ENCODE measurements at regions not wholly inside any gene's neighbourhood (a gene's known extent, or its start where the extent isn't known, plus 50 kb on each side); places are given as distances from the start of the nearest gene placed in this dataset.
"Not testable (repeated sequence)": the region's sequence is repeated elsewhere in the genome, so short reads cannot be mapped to it uniquely, and the experiment has no call there.

GRCh38 chr12:69027411-69027881 is 94.5 kb upstream of the CPM start:
- FAIRE-seq, result no peak

GRCh38 chr12:69028941-69029729 is 96.2 kb upstream of the CPM start:
- no peak for DNase-seq (ENCODE audit: low spot score in 2 of 2)
- FAIRE-seq, result no peak

More at GRCh38 chr12:69027411-69027881, 94.5 kb upstream of the CPM start:
- no peak for DNase-seq (ENCODE audit: low spot score in 2 of 2)

- no peak for FAIRE-seq
- no peak for DNase-seq (ENCODE audit: low spot score in 2 of 2)
These were observed 97.3 kb upstream of the CPM start for GRCh38 chr12:69030321-69030720.

- no peak for DNase-seq (ENCODE audit: low spot score in 2 of 2)
- FAIRE-seq, result no peak
These were observed 103.6 kb upstream of the CPM start for GRCh38 chr12:69036533-69036932.

GRCh38 chr12:69036999-69037398 is 104.0 kb upstream of the CPM start:
- DNase-seq (ENCODE audit: low spot score in 2 of 2) (no peak), FAIRE-seq (no peak)

- no peak for DNase-seq (ENCODE audit: low spot score in 2 of 2)
- no peak for FAIRE-seq
These were observed 106.9 kb upstream of the CPM start for GRCh38 chr12:69039911-69040310.

GRCh38 chr12:69042557-69042956 is 109.6 kb upstream of the CPM start:
- FAIRE-seq (no peak), DNase-seq (ENCODE audit: low spot score in 2 of 2) (no peak)

GRCh38 chr12:69042970-69043369 is 110.0 kb upstream of the CPM start:
- FAIRE-seq (no peak), DNase-seq (ENCODE audit: low spot score in 2 of 2) (no peak)

- DNase-seq (ENCODE audit: low spot score in 2 of 2) (no peak), FAIRE-seq (no peak)
These were observed 111.9 kb upstream of the CPM start for GRCh38 chr12:69044887-69045286.

- FAIRE-seq, result no peak
- DNase-seq (ENCODE audit: low spot score in 2 of 2), result no peak
These were observed 112.5 kb upstream of the CPM start for GRCh38 chr12:69045430-69045829.

GRCh38 chr12:69046363-69046762 is 113.4 kb upstream of the CPM start:
- DNase-seq (ENCODE audit: low spot score in 2 of 2), result no peak
- FAIRE-seq, result no peak

- no peak for DNase-seq (ENCODE audit: low spot score in 2 of 2)
These were observed 113.9 kb upstream of the CPM start for GRCh38 chr12:69046920-69047319.

GRCh38 chr12:69047990-69048389 is 115.0 kb upstream of the CPM start:
- no peak for DNase-seq (ENCODE audit: low spot score in 2 of 2)
- FAIRE-seq, result no peak

More at GRCh38 chr12:69046920-69047319, 113.9 kb upstream of the CPM start:
- no peak for FAIRE-seq

- not testable (repeated sequence) for FAIRE-seq; DNase-seq (ENCODE audit: low spot score in 2 of 2)
These were observed 116.9 kb upstream of the CPM start for GRCh38 chr12:69049855-69050254.

- no peak for DNase-seq (ENCODE audit: low spot score in 2 of 2)
- no peak for FAIRE-seq
These were observed 119.8 kb upstream of the CPM start for GRCh38 chr12:69052613-69053408.

GRCh38 chr12:69054343-69055056 is 121.5 kb upstream of the CPM start:
- FAIRE-seq (no peak), DNase-seq (ENCODE audit: low spot score in 2 of 2) (no peak)

- DNase-seq (ENCODE audit: low spot score in 2 of 2), result no peak
- FAIRE-seq, result no peak
These were observed 122.3 kb upstream of the CPM start for GRCh38 chr12:69055280-69055679.

GRCh38 chr12:69055706-69056105 is 122.7 kb upstream of the CPM start:
- DNase-seq (ENCODE audit: low spot score in 2 of 2), result no peak
- FAIRE-seq, result no peak

GRCh38 chr12:69056743-69057515 is 124.0 kb upstream of the CPM start:
- no peak for DNase-seq (ENCODE audit: low spot score in 2 of 2)
- FAIRE-seq, result no peak

- FAIRE-seq (no peak), DNase-seq (ENCODE audit: low spot score in 2 of 2) (no peak)
These were observed 124.8 kb upstream of the CPM start for GRCh38 chr12:69057742-69058141.
